Panc1 (cell line): ENCODE measurements at regions not wholly inside any gene's neighbourhood (a gene's known extent, or its start where the extent isn't known, plus 50 kb on each side); places are given as distances from the start of the nearest gene placed in this dataset.

ENCODE experiments used
- ATAC-seq: fragments of 200-7000 bp; cut with Tn5 transposase; 2 replicates; pipeline ENCODE4 v1.9.1; 2020; ENCODE audit warnings: mild to moderate bottlenecking, moderate library complexity
- BruUV-seq: library from RNA; stranded (reverse); fragments of 400-500 nt; replicated peaks from 2 replicates; lab custom pipeline; 2021; lab: Mats Ljungman, UMichigan
- CTCF ChIA-PET: fragments of 300-600 bp; sonication (Branson Sonifier 250); formaldehyde crosslinking; loops from one replicate; lab custom pipeline; 2022; ENCODE audit warnings: antibody characterized with exemption; lab: Charles Lee
- POLR2A ChIA-PET: fragments of 300-600 bp; sonication (Branson Sonifier 250); formaldehyde crosslinking; loops from one replicate; lab custom pipeline; 2022; ENCODE audit warnings: antibody characterized with exemption; lab: Charles Lee
- DNase-seq: peaks from one replicate; pipeline ENCODE4 v3.0.0-alpha.2; 2010; ENCODE audit warnings: low read depth, low spot score
- H3K27ac ChIP-seq: 2 replicates; pipeline ENCODE4 v1.5.1; 2011; ENCODE audit warnings: mild to moderate bottlenecking, low read length, inconsistent platforms
- H3K27me3 ChIP-seq: fragments of 200-500 bp; sonication (Bioruptor generic); 2 replicates; pipeline ENCODE4 v1.6.0; 2014; ENCODE audit warnings: low read length, inconsistent platforms; ENCODE audit not compliant: control insufficient read depth, insufficient read depth
- H3K36me3 ChIP-seq: fragments of 200-500 bp; sonication (Bioruptor generic); 2 replicates; pipeline ENCODE4 v1.5.1; 2014; ENCODE audit warnings: inconsistent platforms, mild to moderate bottlenecking, low read length, moderate library complexity; ENCODE audit not compliant: control insufficient read depth, insufficient read depth
- H3K4me1 ChIP-seq: 2 replicates; pipeline ENCODE4 v1.5.1; 2011; ENCODE audit warnings: inconsistent platforms, mild to moderate bottlenecking, low read length, moderate library complexity; ENCODE audit not compliant: control insufficient read depth, insufficient read depth
- H3K4me3 ChIP-seq, 2 experiments: 2 replicates each; pipeline ENCODE4 v1.5.1; 2011 to 2012; ENCODE audit warnings: low read depth in 2 of 2, low read length in 2 of 2, mild to moderate bottlenecking in 2 of 2, inconsistent platforms in 1 of 2, moderate library complexity in 1 of 2
- H3K9me3 ChIP-seq: fragments of 200-500 bp; sonication (Bioruptor generic); 2 replicates; pipeline ENCODE4 v1.5.1; 2014; ENCODE audit warnings: low read depth, mild to moderate bottlenecking, inconsistent platforms, low read length, moderate library complexity; ENCODE audit not compliant: control insufficient read depth, insufficient read depth
- POLR2AphosphoS5 ChIP-seq: IDR thresholded peaks from 2 replicates; pipeline ENCODE4 v1.6.1; 2012; ENCODE audit warnings: mild to moderate bottlenecking, low read depth, low read length, moderate library complexity
- SIN3A ChIP-seq: IDR thresholded peaks from 2 replicates; pipeline ENCODE4 v1.6.1; 2012; ENCODE audit warnings: low read depth, mild to moderate bottlenecking, low read length, moderate library complexity, borderline replicate concordance; ENCODE audit not compliant: insufficient read depth
- TCF7L2 ChIP-seq: IDR thresholded peaks from 2 replicates; pipeline ENCODE4 v1.6.1; 2011; ENCODE audit warnings: mild to moderate bottlenecking, low read depth, low read length, inconsistent platforms
- in situ Hi-C: cut with HindIII; loops from 2 replicates; pipeline ENCODE4 v1.10.0; 2016; ENCODE audit warnings: low sequenced_read_pairs, low pct_unique_long_range_greater_than_20kb
- intact Hi-C: fragments of 100-400 bp; cut with micrococcal nuclease; formaldehyde crosslinking; loops from one replicate; pipeline ENCODE4 v1.10.0; 2022; ENCODE audit not compliant: unreplicated experiment
- TF ChIP-seq, protein P1 (sequence below): fragments of 450-650 bp; IDR thresholded peaks from 2 replicates; pipeline ENCODE4 v1.5.1; 2017; ENCODE audit warnings: mild to moderate bottlenecking
- TF ChIP-seq, protein P2 (sequence below), 2 experiments: IDR thresholded peaks; 2 replicates each; pipeline ENCODE4 v1.6.1; 2011 to 2012; ENCODE audit warnings: low read depth in 2 of 2, control low read depth in 1 of 2, low read length in 1 of 2, mild to moderate bottlenecking in 1 of 2, moderate library complexity in 1 of 2; ENCODE audit not compliant: insufficient read depth in 1 of 2

DNA sequence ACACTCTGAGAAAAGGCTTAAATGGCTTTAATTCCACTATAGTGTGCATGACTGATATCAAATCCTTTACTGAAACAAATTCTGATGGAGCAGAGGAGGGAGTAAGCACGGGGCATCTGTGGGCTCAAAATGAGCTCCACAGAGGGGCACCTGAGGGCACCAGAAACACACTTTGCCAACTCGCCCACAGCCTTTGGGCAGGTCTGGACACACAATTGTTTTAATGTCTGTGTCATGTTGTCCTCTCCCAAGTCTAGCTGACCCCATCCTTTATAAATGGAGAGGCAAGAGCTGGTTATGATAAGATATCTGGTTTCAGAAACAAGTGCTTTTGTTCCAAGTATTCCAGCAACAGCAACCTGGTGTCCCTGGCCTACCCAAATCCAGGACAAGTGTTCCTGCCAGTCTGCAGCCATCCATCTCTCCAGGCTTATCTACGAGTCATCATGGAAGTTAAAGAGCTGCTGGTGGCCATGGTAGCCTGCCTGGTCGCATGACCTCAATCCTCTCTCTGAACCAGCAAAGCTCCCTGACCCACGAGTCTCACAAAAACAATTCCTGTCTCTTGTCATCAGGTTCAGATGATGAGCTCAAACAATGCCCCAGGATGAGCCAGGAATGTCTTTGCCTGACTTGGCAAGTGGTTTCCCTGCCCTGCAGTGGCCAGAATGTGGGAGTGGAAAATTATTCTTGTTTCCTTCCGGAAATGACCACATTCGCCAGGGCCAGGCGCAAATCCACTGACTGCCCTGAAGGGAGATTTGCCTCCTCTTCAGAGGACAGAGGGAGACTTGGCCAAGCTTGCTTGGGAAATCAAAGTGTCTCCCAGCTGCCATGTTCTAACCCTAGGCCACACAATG, 64.4 kb upstream of the TPM1 start:
- no peaks in the 10 kb centered on the region for H3K36me3 ChIP-seq
- no peaks in the 10 kb centered on the region for H3K9me3 ChIP-seq
- 0 out of 2 replicates have a peak, but pooled peaks cover 3% of the 10 kb centered on the region for H3K4me1 ChIP-seq
- POLR2A ChIA-PET, result no interaction called here
- H3K27me3 ChIP-seq, result no peaks in the 10 kb centered on the region
- BruUV-seq, result no TSS peak
- H3K4me3 ChIP-seq, result no peak overlapping the region
- in situ Hi-C loops, result no loop called here
- DNase-seq (no peak), ATAC-seq (no peak)
- intact Hi-C loops, result no loop called here
- CTCF ChIA-PET, result no interaction called here
- TF ChIP-seq, protein P1, sequence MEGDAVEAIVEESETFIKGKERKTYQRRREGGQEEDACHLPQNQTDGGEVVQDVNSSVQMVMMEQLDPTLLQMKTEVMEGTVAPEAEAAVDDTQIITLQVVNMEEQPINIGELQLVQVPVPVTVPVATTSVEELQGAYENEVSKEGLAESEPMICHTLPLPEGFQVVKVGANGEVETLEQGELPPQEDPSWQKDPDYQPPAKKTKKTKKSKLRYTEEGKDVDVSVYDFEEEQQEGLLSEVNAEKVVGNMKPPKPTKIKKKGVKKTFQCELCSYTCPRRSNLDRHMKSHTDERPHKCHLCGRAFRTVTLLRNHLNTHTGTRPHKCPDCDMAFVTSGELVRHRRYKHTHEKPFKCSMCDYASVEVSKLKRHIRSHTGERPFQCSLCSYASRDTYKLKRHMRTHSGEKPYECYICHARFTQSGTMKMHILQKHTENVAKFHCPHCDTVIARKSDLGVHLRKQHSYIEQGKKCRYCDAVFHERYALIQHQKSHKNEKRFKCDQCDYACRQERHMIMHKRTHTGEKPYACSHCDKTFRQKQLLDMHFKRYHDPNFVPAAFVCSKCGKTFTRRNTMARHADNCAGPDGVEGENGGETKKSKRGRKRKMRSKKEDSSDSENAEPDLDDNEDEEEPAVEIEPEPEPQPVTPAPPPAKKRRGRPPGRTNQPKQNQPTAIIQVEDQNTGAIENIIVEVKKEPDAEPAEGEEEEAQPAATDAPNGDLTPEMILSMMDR, result no peak
- TF ChIP-seq TCF7L2 (no peak), POLR2AphosphoS5 (no peak), SIN3A (no peak)
- TF ChIP-seq, protein P2, sequence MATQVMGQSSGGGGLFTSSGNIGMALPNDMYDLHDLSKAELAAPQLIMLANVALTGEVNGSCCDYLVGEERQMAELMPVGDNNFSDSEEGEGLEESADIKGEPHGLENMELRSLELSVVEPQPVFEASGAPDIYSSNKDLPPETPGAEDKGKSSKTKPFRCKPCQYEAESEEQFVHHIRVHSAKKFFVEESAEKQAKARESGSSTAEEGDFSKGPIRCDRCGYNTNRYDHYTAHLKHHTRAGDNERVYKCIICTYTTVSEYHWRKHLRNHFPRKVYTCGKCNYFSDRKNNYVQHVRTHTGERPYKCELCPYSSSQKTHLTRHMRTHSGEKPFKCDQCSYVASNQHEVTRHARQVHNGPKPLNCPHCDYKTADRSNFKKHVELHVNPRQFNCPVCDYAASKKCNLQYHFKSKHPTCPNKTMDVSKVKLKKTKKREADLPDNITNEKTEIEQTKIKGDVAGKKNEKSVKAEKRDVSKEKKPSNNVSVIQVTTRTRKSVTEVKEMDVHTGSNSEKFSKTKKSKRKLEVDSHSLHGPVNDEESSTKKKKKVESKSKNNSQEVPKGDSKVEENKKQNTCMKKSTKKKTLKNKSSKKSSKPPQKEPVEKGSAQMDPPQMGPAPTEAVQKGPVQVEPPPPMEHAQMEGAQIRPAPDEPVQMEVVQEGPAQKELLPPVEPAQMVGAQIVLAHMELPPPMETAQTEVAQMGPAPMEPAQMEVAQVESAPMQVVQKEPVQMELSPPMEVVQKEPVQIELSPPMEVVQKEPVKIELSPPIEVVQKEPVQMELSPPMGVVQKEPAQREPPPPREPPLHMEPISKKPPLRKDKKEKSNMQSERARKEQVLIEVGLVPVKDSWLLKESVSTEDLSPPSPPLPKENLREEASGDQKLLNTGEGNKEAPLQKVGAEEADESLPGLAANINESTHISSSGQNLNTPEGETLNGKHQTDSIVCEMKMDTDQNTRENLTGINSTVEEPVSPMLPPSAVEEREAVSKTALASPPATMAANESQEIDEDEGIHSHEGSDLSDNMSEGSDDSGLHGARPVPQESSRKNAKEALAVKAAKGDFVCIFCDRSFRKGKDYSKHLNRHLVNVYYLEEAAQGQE (IDR thresholded peaks at IDR 0.05; ENCODE audit: insufficient read depth in 1 of 2, low read depth in 2 of 2, low read length in 1 of 2), result no peak
- H3K27ac ChIP-seq, result no peak overlapping the region; the same call in 1 of the 2 replicates

DNA sequence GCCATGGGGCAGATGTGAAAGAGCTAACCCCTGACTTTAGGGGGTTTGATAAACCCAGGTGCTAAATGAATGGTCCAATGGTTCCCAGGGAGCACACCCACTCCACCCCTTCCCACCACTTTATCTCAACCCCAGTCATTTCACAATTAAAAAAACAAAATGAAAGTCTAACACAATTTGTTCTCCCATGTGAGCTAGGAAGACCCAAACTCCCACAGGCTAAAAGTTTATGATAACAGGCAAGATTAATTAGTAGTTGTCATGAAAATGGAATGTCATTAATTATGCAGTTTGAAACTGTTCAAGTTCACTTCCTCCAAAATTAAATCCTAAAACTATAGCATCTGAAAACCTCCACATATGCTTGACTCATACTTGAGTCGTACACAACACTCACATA, 63.3 kb upstream of the TPM1 start:
- Histone ChIP-seq H3K27ac (no peak overlapping the region; the same call in 1 of the 2 replicates), H3K36me3 (no peaks in the 10 kb centered on the region), H3K9me3 (no peaks in the 10 kb centered on the region), H3K4me3 (no peak overlapping the region), H3K27me3 (no peaks in the 10 kb centered on the region), H3K4me1 (0 out of 2 replicates have a peak, but pooled peaks cover 3% of the 10 kb centered on the region)
- no peak for TF ChIP-seq POLR2AphosphoS5
- TF ChIP-seq, protein P2 (IDR thresholded peaks at IDR 0.05; ENCODE audit: insufficient read depth in 1 of 2, low read depth in 2 of 2, low read length in 1 of 2), result no peak
- no peak for TF ChIP-seq TCF7L2
- no peak for TF ChIP-seq SIN3A
- TF ChIP-seq, protein P1, result no peak
- no TSS peak for BruUV-seq
- intact Hi-C loops, result no loop called here
- no peak for ATAC-seq
- CTCF ChIA-PET, result no interaction called here
- POLR2A ChIA-PET, result no interaction called here
- DNase-seq, result no peak
- in situ Hi-C loops, result no loop called here
